Lung (tissue), 11 donors: ENCODE measurements at regions not wholly inside any gene's neighbourhood (a gene's known extent, or its start where the extent isn't known, plus 50 kb on each side); places are given as distances from the start of the nearest gene placed in this dataset.

Experiments
- ATAC-seq: fragments of 200-7000 bp; cut with Tn5 transposase; one replicate; pipeline ENCODE4 v1.9.1; 2020; ENCODE audit warnings: moderate number of reproducible peaks; ENCODE audit not compliant: insufficient read depth, low FRiP score
- DNase-seq, 3 donors: peaks; one replicate each; pipeline ENCODE4 v3.0.0-alpha.2; 2013 to 2017
- H3K27ac ChIP-seq, 2 donors: one replicate each; pipeline ENCODE4 v1.5.1; 2013; ENCODE audit warnings: mild to moderate bottlenecking in 2 of 2, moderate library complexity in 2 of 2, control low read depth in 1 of 2, inconsistent platforms in 1 of 2, low read depth in 1 of 2, low read length in 1 of 2
- H3K27me3 ChIP-seq, 3 donors: one replicate each; pipeline ENCODE4 v1.5.1; 2013; ENCODE audit warnings: low read length in 2 of 3; ENCODE audit not compliant: control insufficient read depth in 3 of 3, insufficient read depth in 3 of 3
- H3K36me3 ChIP-seq, 4 donors: one replicate each; pipeline ENCODE4 v1.5.1; 2013; ENCODE audit warnings: low read length in 4 of 4, mild to moderate bottlenecking in 1 of 4, moderate library complexity in 1 of 4; ENCODE audit not compliant: control insufficient read depth in 4 of 4, insufficient read depth in 4 of 4
- H3K4me1 ChIP-seq, 5 donors: one replicate each; pipeline ENCODE4 v1.5.1; 2013; ENCODE audit warnings: low read length in 5 of 5, mild to moderate bottlenecking in 2 of 5, moderate library complexity in 1 of 5; ENCODE audit not compliant: control insufficient read depth in 5 of 5, insufficient read depth in 5 of 5
- H3K4me3 ChIP-seq: one replicate; pipeline ENCODE4 v1.5.1; 2013; ENCODE audit warnings: mild to moderate bottlenecking, control low read depth, moderate library complexity
- H3K9ac ChIP-seq, 2 donors: one replicate each; pipeline ENCODE4 v1.5.1; 2013; ENCODE audit warnings: low read length in 2 of 2, control low read depth in 1 of 2; ENCODE audit not compliant: insufficient read depth in 1 of 2
- H3K9me3 ChIP-seq, 4 donors: one replicate each; pipeline ENCODE4 v1.5.1; 2013; ENCODE audit warnings: low read length in 3 of 4, mild to moderate bottlenecking in 1 of 4, moderate library complexity in 1 of 4; ENCODE audit not compliant: control insufficient read depth in 4 of 4, insufficient read depth in 3 of 4
- WGBS, 2 donors: extraction: QIAGEN DNeasy Blood & Tissue Kit; methylation state at CpG; one replicate each; pipeline ENCODE4 v1.1.7; 2013; 5-methylcytosine and 5-hydroxymethylcytosine counted together
- TF ChIP-seq, protein P1 (sequence below): IDR thresholded peaks from 2 replicates; pipeline ENCODE4 v1.5.1; 2012; ENCODE audit warnings: mild to moderate bottlenecking; ENCODE audit errors: control extremely low read depth, extremely low read depth
- donor health status: control.
- donor health status: control.
- donor health status: Bipolar disorder and iron deficiency.
- donor health status: healthy.
- donor health status: DM: yes; HTN: yes; CAD: no.

DNA sequence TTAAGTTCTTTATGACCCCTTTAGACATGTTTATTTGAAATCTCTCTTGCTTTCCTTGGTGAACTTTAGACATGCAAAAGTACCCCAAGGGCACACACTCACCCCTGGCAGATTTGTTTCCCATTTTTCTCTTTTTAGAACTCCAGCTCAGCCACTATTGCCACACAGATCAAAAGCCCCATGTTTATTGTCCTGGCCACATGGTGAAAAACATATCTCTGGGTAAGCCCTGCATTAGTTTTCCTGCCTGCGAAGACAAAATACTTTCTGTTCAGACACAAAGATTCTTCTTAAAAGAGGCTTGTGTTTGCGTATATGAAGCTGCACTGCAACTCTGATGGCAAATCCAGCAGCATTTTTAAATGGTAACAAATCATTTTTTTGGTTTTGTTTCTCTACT, 200.0 kb downstream of the POLR1F start:
- Histone ChIP-seq H3K9ac (no peak overlapping the region), H3K27me3 (no peaks in the 10 kb centered on the region)

GRCh38 chr7:19508124-19508523, 200.7 kb downstream of the POLR1F start:
- WGBS, 2 donors = 55 to 79% methylated on average over 2 of the region's 2 CpGs
- Histone ChIP-seq H3K9ac (no peak overlapping the region), H3K4me1 (no peaks in the 10 kb centered on the region), H3K36me3 (no peaks in the 10 kb centered on the region), H3K9me3 (no peaks in the 10 kb centered on the region), H3K27ac (no peak overlapping the region), H3K27me3 (no peaks in the 10 kb centered on the region), H3K4me3 (no peak overlapping the region)
- ATAC-seq = no peak
- no peak for DNase-seq
- TF ChIP-seq, protein P1, sequence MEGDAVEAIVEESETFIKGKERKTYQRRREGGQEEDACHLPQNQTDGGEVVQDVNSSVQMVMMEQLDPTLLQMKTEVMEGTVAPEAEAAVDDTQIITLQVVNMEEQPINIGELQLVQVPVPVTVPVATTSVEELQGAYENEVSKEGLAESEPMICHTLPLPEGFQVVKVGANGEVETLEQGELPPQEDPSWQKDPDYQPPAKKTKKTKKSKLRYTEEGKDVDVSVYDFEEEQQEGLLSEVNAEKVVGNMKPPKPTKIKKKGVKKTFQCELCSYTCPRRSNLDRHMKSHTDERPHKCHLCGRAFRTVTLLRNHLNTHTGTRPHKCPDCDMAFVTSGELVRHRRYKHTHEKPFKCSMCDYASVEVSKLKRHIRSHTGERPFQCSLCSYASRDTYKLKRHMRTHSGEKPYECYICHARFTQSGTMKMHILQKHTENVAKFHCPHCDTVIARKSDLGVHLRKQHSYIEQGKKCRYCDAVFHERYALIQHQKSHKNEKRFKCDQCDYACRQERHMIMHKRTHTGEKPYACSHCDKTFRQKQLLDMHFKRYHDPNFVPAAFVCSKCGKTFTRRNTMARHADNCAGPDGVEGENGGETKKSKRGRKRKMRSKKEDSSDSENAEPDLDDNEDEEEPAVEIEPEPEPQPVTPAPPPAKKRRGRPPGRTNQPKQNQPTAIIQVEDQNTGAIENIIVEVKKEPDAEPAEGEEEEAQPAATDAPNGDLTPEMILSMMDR = no peak

More for the DNA sequence above, 200.0 kb downstream of the POLR1F start:
- Histone ChIP-seq H3K27ac (no peak overlapping the region), H3K4me1 (no peaks in the 10 kb centered on the region), H3K36me3 (no peaks in the 10 kb centered on the region), H3K9me3 (no peaks in the 10 kb centered on the region), H3K4me3 (no peak overlapping the region)
- TF ChIP-seq, protein P1 = no peak
- DNase-seq = no peak
- ATAC-seq = no peak
- WGBS, 2 donors = 72 to 85% methylated on average over 2 of the region's 2 CpGs

DNA sequence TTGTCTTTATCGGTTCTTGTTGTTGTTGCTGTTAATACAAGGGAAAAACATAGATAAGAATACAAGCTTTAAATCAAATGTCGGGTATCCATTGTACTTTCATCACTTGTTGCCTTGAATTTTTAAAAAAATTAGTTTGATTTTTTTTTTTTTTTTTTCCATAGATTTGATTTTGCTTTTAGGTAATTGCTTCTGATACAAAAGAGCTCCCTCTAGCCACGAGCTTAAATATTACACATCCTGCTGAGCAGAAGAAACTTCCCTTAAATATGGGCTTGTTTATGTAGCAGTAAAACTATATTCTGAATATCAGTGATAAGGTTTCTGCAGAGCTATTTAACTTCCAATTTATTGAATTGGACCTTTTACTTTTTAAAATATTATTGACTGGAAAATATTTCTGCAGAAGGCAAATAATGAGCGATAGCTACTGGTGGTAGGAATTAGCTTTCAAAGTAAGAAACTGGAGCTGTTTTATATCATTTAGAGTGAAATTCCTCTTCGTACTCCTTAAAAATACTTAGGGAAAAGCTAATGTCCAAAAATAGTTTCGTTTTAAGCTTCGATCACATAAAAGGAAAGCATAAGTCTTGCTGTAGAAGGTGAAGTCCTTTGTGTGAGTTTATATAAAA, 216.9 kb downstream of the POLR1F start:
- TF ChIP-seq, protein P1 = no peak
- ATAC-seq (no peak), DNase-seq (peak in 2 of 3 donors; percentile 26 to 56)
- Histone ChIP-seq H3K9me3 (peaks cover 0 to 12% (median 0%) of the 10 kb centered on the region in 4 donors), H3K4me1 (no peaks in the 10 kb centered on the region), H3K27me3 (no peaks in the 10 kb centered on the region), H3K9ac (no peak overlapping the region), H3K36me3 (no peaks in the 10 kb centered on the region), H3K4me3 (no peak overlapping the region), H3K27ac (no peak overlapping the region)
- WGBS, 2 donors = 64 to 75% methylated on average over 7 of the region's 7 CpGs

DNA sequence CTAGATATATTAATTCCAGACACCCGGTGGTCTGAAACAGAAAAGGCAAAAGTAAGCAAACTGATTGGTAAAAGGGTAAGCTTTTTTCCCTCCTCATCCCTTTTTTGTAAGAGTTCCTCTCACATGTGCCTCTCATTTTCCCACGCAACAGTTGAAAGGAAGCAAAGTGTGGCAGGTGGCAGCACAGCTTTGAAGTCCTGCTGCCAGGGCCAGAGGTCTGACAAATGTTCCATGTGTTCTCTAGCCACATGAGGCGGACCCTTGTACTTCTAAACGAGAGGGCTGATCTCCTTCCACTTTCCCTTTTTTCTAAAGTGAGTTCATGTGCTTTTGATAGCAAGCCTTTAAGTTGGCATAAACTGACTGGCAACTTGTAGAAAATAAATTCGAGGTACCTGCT, 217.5 kb downstream of the POLR1F start:
- TF ChIP-seq, protein P1 = no peak
- ATAC-seq = no peak
- H3K4me3 ChIP-seq = no peak overlapping the region
- H3K9ac ChIP-seq = no peak overlapping the region
- no peaks in the 10 kb centered on the region for H3K36me3 ChIP-seq
- DNase-seq = no peak
- WGBS, 2 donors = 73 to 88% methylated on average over 5 of the region's 5 CpGs
- H3K27me3 ChIP-seq = no peaks in the 10 kb centered on the region
- no peak overlapping the region for H3K27ac ChIP-seq
- no peaks in the 10 kb centered on the region for H3K4me1 ChIP-seq
- peaks cover 0 to 12% (median 0%) of the 10 kb centered on the region in 4 donors for H3K9me3 ChIP-seq
